Progenitor cell of endocrine pancreas (in vitro differentiated cells): ENCODE measurements at regions not wholly inside any gene's neighbourhood (a gene's known extent, or its start where the extent isn't known, plus 50 kb on each side); places are given as distances from the start of the nearest gene placed in this dataset.
"Not testable (repeated sequence)": the region's sequence is repeated elsewhere in the genome, so short reads cannot be mapped to it uniquely, and the experiment has no call there.

ENCODE experiments used
- DNase-seq: peaks from one replicate; pipeline ENCODE4 v3.0.0; 2021; ENCODE audit warnings: low spot score; ENCODE audit not compliant: unreplicated experiment
- H3K27ac Mint-ChIP-seq: 2 replicates; pipeline ENCODE4 v1.8.0; 2021; ENCODE audit warnings: mild to moderate bottlenecking, moderate library complexity, mixed read lengths
- H3K27me3 Mint-ChIP-seq: 2 replicates; pipeline ENCODE4 v1.8.0; 2021; ENCODE audit warnings: mixed read lengths
- H3K36me3 Mint-ChIP-seq: 2 replicates; pipeline ENCODE4 v1.8.0; 2022; ENCODE audit warnings: mixed read lengths; ENCODE audit not compliant: insufficient read depth
- H3K4me1 Mint-ChIP-seq: 2 replicates; pipeline ENCODE4 v1.8.0; 2021; ENCODE audit warnings: low read depth, mixed read lengths
- H3K4me3 Mint-ChIP-seq: 2 replicates; pipeline ENCODE4 v1.8.0; 2021; ENCODE audit warnings: low read depth, mild to moderate bottlenecking, moderate library complexity, mixed read lengths
- H3K9me3 Mint-ChIP-seq: 2 replicates; pipeline ENCODE4 v1.8.0; 2021; ENCODE audit warnings: low read depth, mixed read lengths
- CTCF ChIP-seq: fragments of 200-600 bp; sonication (generic); IDR thresholded peaks from one replicate; pipeline ENCODE4 v1.5.0; 2021; ENCODE audit warnings: antibody characterized with exemption, mild to moderate bottlenecking; ENCODE audit not compliant: unreplicated experiment

GRCh38 chr7:32788174-32788573, 103.4 kb downstream of the KBTBD2 start:
- not testable (repeated sequence) for H3K36me3 Mint-ChIP-seq, H3K9me3 Mint-ChIP-seq, H3K27ac Mint-ChIP-seq, H3K4me1 Mint-ChIP-seq, H3K27me3 Mint-ChIP-seq, H3K4me3 Mint-ChIP-seq, DNase-seq

GRCh38 chr7:32785365-32785944, 106.1 kb downstream of the KBTBD2 start:
- DNase-seq = not testable (repeated sequence)

DNA sequence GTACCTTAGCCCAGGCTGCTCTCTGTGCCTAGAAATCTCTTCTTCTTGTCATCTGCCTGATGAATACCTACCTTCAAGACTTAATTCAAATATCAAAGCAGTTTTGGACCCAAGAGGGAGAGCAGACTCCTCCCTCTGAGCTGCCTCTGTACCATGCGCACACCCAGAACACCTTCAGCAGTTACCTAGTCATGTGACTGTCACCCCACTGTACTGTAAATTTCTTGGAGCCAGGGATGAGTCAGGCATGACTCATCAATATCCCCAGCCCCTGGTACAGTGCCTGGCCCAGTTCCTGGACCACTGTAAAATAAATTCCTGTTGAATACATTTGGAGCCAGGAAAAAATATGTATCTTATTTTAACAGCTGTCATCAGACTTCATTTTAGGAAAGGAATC, 111.7 kb downstream of the KBTBD2 start:
- H3K9me3 Mint-ChIP-seq = peaks cover 11% of the 10 kb centered on the region
- not testable (repeated sequence) for H3K27ac Mint-ChIP-seq, H3K36me3 Mint-ChIP-seq, H3K4me3 Mint-ChIP-seq, H3K4me1 Mint-ChIP-seq, DNase-seq, H3K27me3 Mint-ChIP-seq

More at GRCh38 chr7:32785365-32785944, 106.1 kb downstream of the KBTBD2 start:
- H3K9me3 Mint-ChIP-seq = peaks cover 11% of the 10 kb centered on the region
- not testable (repeated sequence) for H3K27me3 Mint-ChIP-seq, H3K4me3 Mint-ChIP-seq, H3K36me3 Mint-ChIP-seq, H3K27ac Mint-ChIP-seq, H3K4me1 Mint-ChIP-seq

- TF ChIP-seq CTCF = no peak
- Mint-ChIP-seq H3K36me3 (no peaks in the 10 kb centered on the region), H3K9me3 (peaks cover 11% of the 10 kb centered on the region), H3K4me1 (no peaks in the 10 kb centered on the region), H3K4me3 (no peak overlapping the region), H3K27ac (no peak overlapping the region), H3K27me3 (no peaks in the 10 kb centered on the region)
- DNase-seq = no peak
Observed at GRCh38 chr7:32779167-32779566, 112.4 kb downstream of the KBTBD2 start.

- not testable (repeated sequence) for DNase-seq, H3K36me3 Mint-ChIP-seq, H3K27ac Mint-ChIP-seq, H3K27me3 Mint-ChIP-seq, H3K4me1 Mint-ChIP-seq, H3K4me3 Mint-ChIP-seq
- peaks cover 12% of the 10 kb centered on the region for H3K9me3 Mint-ChIP-seq
Observed at GRCh38 chr7:32777041-32777666, 114.4 kb downstream of the KBTBD2 start.

DNA sequence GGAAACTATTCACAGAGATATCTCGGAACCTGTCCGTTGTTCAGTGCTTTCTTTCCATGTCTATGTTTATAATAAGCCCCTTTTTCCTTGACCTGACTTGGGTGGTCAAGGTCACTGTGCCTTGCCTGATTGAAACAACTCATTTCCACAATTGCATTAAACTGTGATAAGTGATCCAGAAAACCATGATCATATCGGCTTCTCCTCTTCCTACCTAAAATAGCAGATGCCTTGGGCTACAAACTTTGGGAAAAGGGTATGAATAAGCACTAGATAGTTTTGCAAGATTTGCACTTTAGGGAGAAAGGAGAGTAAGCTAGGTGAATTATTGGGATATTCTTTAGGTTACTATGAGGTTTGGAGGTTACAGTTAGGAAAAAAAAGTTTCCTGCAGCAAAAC, 115.2 kb downstream of the KBTBD2 start:
- H3K4me3 Mint-ChIP-seq, H3K27ac Mint-ChIP-seq, DNase-seq, H3K27me3 Mint-ChIP-seq, H3K36me3 Mint-ChIP-seq, H3K4me1 Mint-ChIP-seq: not testable (repeated sequence)
- H3K9me3 Mint-ChIP-seq = peaks cover 13% of the 10 kb centered on the region

DNA sequence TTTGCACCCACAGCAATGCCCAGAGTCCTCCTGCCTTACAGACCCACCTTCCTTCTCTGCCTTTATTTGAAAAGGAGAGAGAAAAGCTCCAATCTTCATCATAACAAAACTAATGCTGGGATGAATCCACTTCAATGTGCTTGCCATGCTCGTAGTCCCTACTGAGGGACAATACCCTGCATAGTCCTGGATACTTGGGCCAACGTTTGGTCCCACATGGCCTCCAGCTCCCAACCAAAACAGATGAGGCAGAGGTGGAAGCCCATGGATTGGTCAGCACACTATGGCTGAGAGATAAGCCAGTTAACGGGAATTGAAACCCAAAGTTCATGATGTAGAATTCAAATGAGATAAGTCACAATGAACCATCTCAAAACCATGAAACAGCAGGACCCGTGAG, 115.8 kb downstream of the KBTBD2 start:
- not testable (repeated sequence) for H3K4me3 Mint-ChIP-seq, H3K27me3 Mint-ChIP-seq, DNase-seq, H3K9me3 Mint-ChIP-seq, H3K36me3 Mint-ChIP-seq, H3K4me1 Mint-ChIP-seq
- peak overlapping the region; percentile 57 for H3K27ac Mint-ChIP-seq

- no peak for TF ChIP-seq CTCF
- Mint-ChIP-seq H3K27me3 (no peaks in the 10 kb centered on the region), H3K36me3 (peaks cover 4% of the 10 kb centered on the region), H3K4me3 (no peak overlapping the region), H3K9me3 (peaks cover 6% of the 10 kb centered on the region), H3K27ac (no peak overlapping the region), H3K4me1 (no peaks in the 10 kb centered on the region)
- no peak for DNase-seq
Observed at GRCh38 chr7:32774541-32774951, 117.0 kb downstream of the KBTBD2 start.

GRCh38 chr7:32768866-32769510, 122.6 kb downstream of the KBTBD2 start:
- H3K36me3 Mint-ChIP-seq = peaks cover 15% of the 10 kb centered on the region
- H3K27ac Mint-ChIP-seq, H3K4me3 Mint-ChIP-seq, H3K4me1 Mint-ChIP-seq, H3K27me3 Mint-ChIP-seq, DNase-seq: not testable (repeated sequence)
- peaks cover 16% of the 10 kb centered on the region for H3K9me3 Mint-ChIP-seq

DNA sequence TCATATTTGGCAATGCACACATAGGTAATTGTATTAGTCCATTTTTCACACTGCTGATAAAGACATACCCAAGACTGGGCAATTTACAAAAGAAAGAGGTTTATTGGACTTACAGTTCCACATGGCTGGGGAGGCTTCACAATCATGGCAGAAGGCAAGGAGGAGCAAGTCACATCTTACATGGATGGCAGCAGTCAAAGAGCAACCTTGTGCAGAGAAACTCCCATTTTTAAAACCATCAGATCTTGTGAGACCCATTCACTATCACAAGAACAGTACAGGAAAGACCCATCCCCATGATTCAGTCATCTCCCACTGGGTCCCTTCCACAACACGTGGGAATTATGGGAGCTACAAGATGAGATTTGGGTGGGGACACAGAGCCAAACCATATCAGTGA, 123.2 kb downstream of the KBTBD2 start:
- H3K27me3 Mint-ChIP-seq = peaks cover 12% of the 10 kb centered on the region
- not testable (repeated sequence) for H3K4me1 Mint-ChIP-seq, DNase-seq, H3K27ac Mint-ChIP-seq, H3K4me3 Mint-ChIP-seq
- peaks cover 16% of the 10 kb centered on the region for H3K9me3 Mint-ChIP-seq
- peaks cover 15% of the 10 kb centered on the region for H3K36me3 Mint-ChIP-seq
